ENCODE measurements at regions not wholly inside any gene's neighbourhood (a gene's known extent, or its start where the extent isn't known, plus 50 kb on each side); places are given as distances from the start of the nearest gene placed in this dataset.

- DNase-seq (ENCODE audit: low spot score) = no peak
Measured at GRCh38 chr6:168157272-168158212, 78.5 kb upstream of the FRMD1 start.

- no peak for DNase-seq (ENCODE audit: low spot score)
Measured at GRCh38 chr6:168156742-168157265, 77.8 kb upstream of the FRMD1 start.

- DNase-seq (ENCODE audit: low spot score) = no peak
Measured at GRCh38 chr6:168155821-168156741, 77.1 kb upstream of the FRMD1 start.

DNA sequence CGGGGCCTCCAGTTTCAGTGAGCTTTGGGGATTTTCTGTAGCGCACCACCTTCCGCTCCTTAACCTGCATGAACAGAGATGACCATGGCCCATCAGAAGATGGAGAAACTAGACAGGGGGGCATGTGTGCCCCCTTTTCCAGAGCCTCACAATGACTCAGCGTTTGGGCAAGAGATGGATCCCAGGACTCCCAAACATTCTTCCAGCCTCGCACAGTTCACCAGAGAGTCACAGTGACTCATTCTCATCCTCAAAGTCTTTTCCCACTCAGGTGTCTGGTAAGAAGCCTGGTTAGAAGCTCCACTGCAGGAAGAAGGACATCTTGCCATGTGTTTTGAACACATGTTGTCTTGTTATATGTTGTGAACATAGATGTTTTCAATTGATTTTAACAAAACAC, 76.2 kb upstream of the FRMD1 start:
- DNase-seq (ENCODE audit: low spot score) = no peak

DNA sequence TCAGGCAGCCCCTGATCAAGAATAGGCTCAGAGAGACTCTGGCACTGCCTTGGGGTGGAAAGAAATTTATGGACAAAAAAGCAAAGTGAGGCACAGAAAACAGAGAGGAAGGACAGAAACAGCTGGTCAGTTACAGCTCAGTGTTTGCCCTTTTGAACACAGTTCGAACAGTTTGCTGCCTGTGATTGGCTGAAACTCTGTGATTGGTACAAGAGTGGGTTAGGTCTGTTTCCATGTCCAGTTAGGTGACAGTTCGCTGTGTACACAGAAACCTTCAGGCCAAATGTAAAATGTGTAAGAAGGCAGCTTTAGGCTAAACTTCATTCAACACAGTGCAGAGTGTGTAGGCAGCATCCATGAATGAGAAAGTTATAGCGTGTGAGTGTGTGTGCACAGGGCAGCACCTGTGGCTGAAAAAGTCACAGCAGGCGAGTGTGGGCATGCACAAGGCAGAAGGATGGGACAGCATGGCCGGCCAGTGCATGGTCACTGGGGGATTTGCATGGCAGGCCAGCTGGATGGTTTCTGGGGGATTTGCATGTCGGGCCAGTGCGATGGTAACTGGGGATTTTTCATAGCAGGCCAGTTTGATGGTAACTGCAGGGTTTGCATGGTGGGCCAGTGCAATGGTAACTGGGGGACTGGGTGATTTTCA, 75.4 kb upstream of the FRMD1 start:
- DNase-seq (ENCODE audit: low spot score) = no peak

DNA sequence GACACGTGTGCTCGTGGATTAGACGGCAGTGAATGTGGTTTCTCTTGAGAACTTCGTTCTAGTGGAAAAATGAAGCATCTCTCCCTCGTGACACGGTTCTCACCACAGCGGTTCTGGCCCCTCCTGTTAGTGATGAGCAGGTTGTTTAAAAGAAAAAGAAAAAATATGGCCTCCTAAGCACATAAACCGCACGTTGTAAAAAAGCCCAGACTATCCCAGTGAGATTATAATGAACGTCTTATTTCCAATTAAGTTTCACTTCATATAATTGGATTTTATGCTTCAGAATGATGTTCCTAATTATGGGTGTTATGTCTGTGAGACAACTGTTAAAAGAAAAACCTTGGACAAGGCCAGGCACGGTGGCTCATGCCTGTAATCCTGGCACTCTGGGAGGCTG, 74.5 kb upstream of the FRMD1 start:
- no peak for DNase-seq (ENCODE audit: low spot score)

GRCh38 chr6:168152980-168153379, 74.0 kb upstream of the FRMD1 start:
- no peak for DNase-seq (ENCODE audit: low spot score)

GRCh38 chr6:168152306-168152963, 73.4 kb upstream of the FRMD1 start:
- DNase-seq (ENCODE audit: low spot score) = no peak

DNA sequence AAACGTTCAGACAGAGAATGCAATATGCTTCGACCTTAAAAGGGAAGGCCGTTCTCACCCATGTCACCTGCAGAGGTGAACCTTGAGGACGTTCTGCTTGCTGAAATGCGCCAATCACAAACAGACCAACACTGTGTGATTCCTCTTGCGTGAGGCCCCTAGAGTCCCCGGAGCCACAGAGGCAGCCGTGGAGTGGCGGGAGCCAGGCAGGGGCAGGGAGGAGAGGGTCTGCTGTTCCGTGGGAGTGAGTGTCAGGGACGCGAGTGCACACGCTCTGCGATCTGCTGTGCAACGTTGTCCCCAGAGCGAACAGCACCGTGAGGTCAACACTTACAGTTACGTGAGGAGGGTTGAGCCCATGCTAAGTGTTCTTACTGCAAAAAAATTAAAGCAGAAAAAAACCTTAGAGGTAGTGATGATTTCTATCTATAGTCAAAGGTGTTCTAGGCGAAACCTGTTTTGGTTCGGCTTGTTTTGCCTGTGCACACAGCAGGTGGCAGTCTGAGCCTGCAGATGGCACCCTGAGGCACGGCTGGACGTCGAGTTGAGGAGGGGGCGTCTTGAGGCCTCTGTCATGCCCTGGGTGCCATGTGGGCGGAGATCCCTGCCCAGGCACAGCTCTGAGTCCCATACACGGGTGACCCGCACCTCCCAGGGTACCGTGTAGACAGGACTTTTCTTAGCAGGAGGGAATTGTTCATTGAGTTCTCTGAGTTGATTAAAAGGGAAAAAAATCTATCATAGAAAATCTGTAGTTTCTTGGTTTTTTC, 71.7 kb upstream of the FRMD1 start:
- no peak for DNase-seq (ENCODE audit: low spot score)

GRCh38 chr6:168149015-168149414, 70.0 kb upstream of the FRMD1 start:
- DNase-seq (ENCODE audit: low spot score) = no peak

GRCh38 chr6:168148231-168148849, 69.3 kb upstream of the FRMD1 start:
- no peak for DNase-seq (ENCODE audit: low spot score)

- no peak for DNase-seq (ENCODE audit: low spot score)
Measured at GRCh38 chr6:168147205-168147738, 68.3 kb upstream of the FRMD1 start.

- no peak for DNase-seq (ENCODE audit: low spot score)
Measured at GRCh38 chr6:168145747-168146596, 67.0 kb upstream of the FRMD1 start.

- DNase-seq (ENCODE audit: low spot score) = no peak
Measured at GRCh38 chr6:168139121-168139520, 60.1 kb upstream of the FRMD1 start.

DNA sequence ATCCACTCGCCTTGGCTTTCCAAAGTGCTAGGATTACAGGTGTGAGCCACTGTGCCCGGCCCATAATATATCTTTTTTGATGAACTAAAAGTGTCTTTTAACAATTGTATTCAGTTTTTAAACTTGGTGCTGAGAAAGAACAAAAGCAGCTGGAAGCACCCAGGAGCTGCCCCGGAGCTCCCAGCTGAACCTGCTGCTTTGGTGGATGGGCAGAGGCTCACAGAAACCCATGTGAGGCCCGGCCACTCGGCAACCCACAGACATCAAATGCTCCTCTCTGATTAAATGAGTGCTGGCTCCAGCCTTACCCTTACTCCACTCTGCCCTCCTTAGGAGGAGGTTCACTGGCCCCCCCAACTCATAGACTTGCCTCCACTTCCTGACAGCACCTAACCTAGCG, 59.4 kb upstream of the FRMD1 start:
- no peak for DNase-seq (ENCODE audit: low spot score)

- DNase-seq (ENCODE audit: low spot score) = no peak
Measured at GRCh38 chr6:168137024-168137423, 58.0 kb upstream of the FRMD1 start.

DNA sequence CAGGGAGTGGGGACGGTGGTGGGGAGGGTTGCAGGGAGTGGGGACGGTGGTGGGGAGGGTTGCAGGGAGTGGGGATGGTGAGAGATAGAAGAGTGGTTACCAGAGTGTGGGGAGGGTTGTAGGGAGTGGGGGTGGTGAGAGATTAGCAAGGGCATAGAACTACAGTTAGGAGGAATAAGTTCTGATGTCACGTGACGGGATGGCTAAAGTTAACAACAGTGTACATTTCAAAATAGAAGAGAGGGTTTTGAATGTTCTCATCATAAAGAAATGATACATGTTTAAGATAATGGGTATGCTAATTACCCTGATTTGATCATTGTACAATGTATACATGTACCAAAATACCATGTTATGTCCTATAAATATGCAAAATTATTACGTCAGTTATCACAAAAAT, 57.6 kb upstream of the FRMD1 start:
- DNase-seq (ENCODE audit: low spot score) = no peak

DNA sequence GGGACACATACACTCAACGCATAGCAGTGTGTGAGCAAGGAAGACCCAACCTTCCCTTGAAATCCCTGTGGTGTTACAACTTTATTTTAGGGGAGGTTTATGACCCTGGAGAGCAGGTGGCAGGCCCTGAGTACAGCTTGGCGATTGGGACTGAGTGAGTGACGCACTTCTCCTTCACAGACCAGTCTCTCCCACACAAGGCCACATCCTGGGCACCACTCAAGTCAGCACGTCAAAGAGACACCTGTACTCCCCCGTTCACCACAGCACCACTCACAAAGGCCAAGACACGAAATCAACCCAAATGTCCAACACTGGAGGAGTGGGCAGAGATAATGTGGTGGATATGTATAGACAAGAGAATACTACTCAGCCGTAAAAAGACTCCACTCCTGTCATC, 57.0 kb upstream of the FRMD1 start:
- DNase-seq (ENCODE audit: low spot score) = no peak

- DNase-seq (ENCODE audit: low spot score) = no peak
Measured at GRCh38 chr6:168134560-168135201, 55.7 kb upstream of the FRMD1 start.

Data from activated CD4-positive, alpha-beta T cell treated with anti-CD3 and anti-CD28 coated beads, Interleukin-2, Interleukin-4, amounts not matched to agents 100 ng/mL and 50 ng/mL, durations not matched to agents 16 hours and 8 hours (primary cell).